SK-N-MC (cell line): ENCODE measurements at regions not wholly inside any gene's neighbourhood (a gene's known extent, or its start where the extent isn't known, plus 50 kb on each side); places are given as distances from the start of the nearest gene placed in this dataset.
"Not testable (repeated sequence)": the region's sequence is repeated elsewhere in the genome, so short reads cannot be mapped to it uniquely, and the experiment has no call there.

Experiments
- DNase-seq: peaks from one replicate; pipeline ENCODE4 v3.0.0-alpha.2; 2011; ENCODE audit warnings: low read depth, low spot score
- H3K27ac ChIP-seq: fragments of 200-600 bp; sonication (generic); 2 replicates; pipeline ENCODE4 v1.5.1; 2016; ENCODE audit warnings: mixed run types
- H3K36me3 ChIP-seq: fragments of 200-600 bp; sonication (generic); 2 replicates; pipeline ENCODE4 v1.6.1; 2017; ENCODE audit warnings: antibody characterized with exemption, low read length, mixed read lengths; ENCODE audit not compliant: insufficient read depth
- H3K4me3 ChIP-seq: fragments of 200-600 bp; sonication (generic); 2 replicates; pipeline ENCODE4 v1.5.1; 2016
- H3K9ac ChIP-seq: fragments of 200-600 bp; sonication (generic); 2 replicates; pipeline ENCODE4 v1.8.0; 2017; ENCODE audit warnings: mixed run types, mixed read lengths; ENCODE audit not compliant: insufficient read length
- H3K9me3 ChIP-seq: fragments of 200-600 bp; sonication (generic); 2 replicates; pipeline ENCODE4 v1.6.1; 2017; ENCODE audit warnings: low read depth, mild to moderate bottlenecking, antibody characterized with exemption, low read length, moderate library complexity, mixed read lengths
- EZH2 ChIP-seq: fragments of 200-600 bp; sonication (generic); IDR thresholded peaks from one replicate; pipeline ENCODE4 v1.6.1; 2017; ENCODE audit warnings: antibody characterized with exemption
- FOXP2 ChIP-seq: optimal IDR thresholded peaks from 2 replicates; pipeline ENCODE3; 2011; ENCODE audit warnings: mild to moderate bottlenecking, moderate library complexity; ENCODE audit not compliant: insufficient read depth; ENCODE audit errors: extremely low read length, control extremely low read depth
- POLR2AphosphoS5 ChIP-seq: IDR thresholded peaks from 2 replicates; pipeline ENCODE4 v1.6.1; 2012; ENCODE audit warnings: mild to moderate bottlenecking, low read depth, low read length, borderline replicate concordance

- no peak for DNase-seq
- no peak overlapping the region for H3K4me3 ChIP-seq
- no peak overlapping the region for H3K27ac ChIP-seq
- no peaks in the 10 kb centered on the region for H3K9me3 ChIP-seq
- no peak overlapping the region for H3K9ac ChIP-seq
- no peaks in the 10 kb centered on the region for H3K36me3 ChIP-seq
- TF ChIP-seq POLR2AphosphoS5 (no peak), EZH2 (no peak), FOXP2 (no peak)
Measured at GRCh38 chr6:121951918-121952379, 447.5 kb upstream of the HSF2 start.

- H3K4me3 ChIP-seq, H3K9ac ChIP-seq: not testable (repeated sequence)
Measured at GRCh38 chr6:121955401-121955800, 444.1 kb upstream of the HSF2 start.

GRCh38 chr6:121956782-121957181 lies 442.7 kb upstream of the HSF2 start:
- Histone ChIP-seq H3K4me3 (no peak overlapping the region), H3K9me3 (no peaks in the 10 kb centered on the region), H3K9ac (no peak overlapping the region), H3K27ac (no peak overlapping the region), H3K36me3 (no peaks in the 10 kb centered on the region)
- TF ChIP-seq POLR2AphosphoS5, result no peak
- no peak for TF ChIP-seq EZH2
- no peak for TF ChIP-seq FOXP2
- no peak for DNase-seq

More at GRCh38 chr6:121955401-121955800, 444.1 kb upstream of the HSF2 start:
- H3K9me3 ChIP-seq, H3K27ac ChIP-seq, H3K36me3 ChIP-seq, DNase-seq: not testable (repeated sequence)

GRCh38 chr6:121959501-121959900 lies 440.0 kb upstream of the HSF2 start:
- Histone ChIP-seq H3K4me3 (no peak overlapping the region), H3K36me3 (no peaks in the 10 kb centered on the region), H3K27ac (no peak overlapping the region), H3K9ac (no peak overlapping the region), H3K9me3 (no peaks in the 10 kb centered on the region)
- DNase-seq, result no peak
- TF ChIP-seq FOXP2 (no peak), POLR2AphosphoS5 (no peak), EZH2 (no peak)

GRCh38 chr6:121961619-121962125 lies 437.8 kb upstream of the HSF2 start:
- Histone ChIP-seq H3K4me3 (no peak overlapping the region), H3K27ac (no peak overlapping the region), H3K9me3 (no peaks in the 10 kb centered on the region), H3K9ac (no peak overlapping the region), H3K36me3 (no peaks in the 10 kb centered on the region)
- DNase-seq, result no peak
- TF ChIP-seq FOXP2, result no peak
- no peak for TF ChIP-seq EZH2
- TF ChIP-seq POLR2AphosphoS5, result no peak

GRCh38 chr6:121963826-121964225 lies 435.6 kb upstream of the HSF2 start:
- H3K36me3 ChIP-seq, result no peaks in the 10 kb centered on the region
- no peak for TF ChIP-seq POLR2AphosphoS5
- no peak for TF ChIP-seq FOXP2
- no peak for TF ChIP-seq EZH2
- H3K4me3 ChIP-seq, result no peak overlapping the region
- no peaks in the 10 kb centered on the region for H3K9me3 ChIP-seq
- no peak overlapping the region for H3K27ac ChIP-seq
- no peak overlapping the region for H3K9ac ChIP-seq
- DNase-seq, result no peak

GRCh38 chr6:121965739-121966138 lies 433.7 kb upstream of the HSF2 start:
- no peak overlapping the region for H3K4me3 ChIP-seq

GRCh38 chr6:121967631-121968030 lies 431.8 kb upstream of the HSF2 start:
- no peak overlapping the region for H3K27ac ChIP-seq
- H3K36me3 ChIP-seq, result no peaks in the 10 kb centered on the region
- H3K9ac ChIP-seq, result no peak overlapping the region
- no peaks in the 10 kb centered on the region for H3K9me3 ChIP-seq
- no peak for DNase-seq
- no peak overlapping the region for H3K4me3 ChIP-seq
- TF ChIP-seq POLR2AphosphoS5, result no peak
- TF ChIP-seq FOXP2, result no peak
- no peak for TF ChIP-seq EZH2

More at GRCh38 chr6:121965739-121966138, 433.7 kb upstream of the HSF2 start:
- Histone ChIP-seq H3K9me3 (no peaks in the 10 kb centered on the region), H3K9ac (no peak overlapping the region), H3K27ac (no peak overlapping the region), H3K36me3 (no peaks in the 10 kb centered on the region)
- TF ChIP-seq POLR2AphosphoS5 (no peak), FOXP2 (no peak), EZH2 (no peak)
- no peak for DNase-seq

GRCh38 chr6:121971931-121972335 lies 427.5 kb upstream of the HSF2 start:
- Histone ChIP-seq H3K36me3 (no peaks in the 10 kb centered on the region), H3K9me3 (no peaks in the 10 kb centered on the region), H3K9ac (no peak overlapping the region), H3K27ac (no peak overlapping the region), H3K4me3 (no peak overlapping the region)
- TF ChIP-seq EZH2, result no peak
- TF ChIP-seq FOXP2, result no peak
- no peak for TF ChIP-seq POLR2AphosphoS5
- no peak for DNase-seq
